Peyer's patch (tissue), 4 donors: ENCODE measurements at regions not wholly inside any gene's neighbourhood (a gene's known extent, or its start where the extent isn't known, plus 50 kb on each side); places are given as distances from the start of the nearest gene placed in this dataset.

Source experiments
- CTCF ChIP-seq, 6 experiments: fragments of 450-650 bp in 4 of 6; fragments of 200-600 bp in 2 of 6; sonication (generic) in 1 of 6; IDR thresholded peaks; one replicate each; pipeline ENCODE4 v1.5.1; 2017 to 2019; ENCODE audit warnings: antibody characterized with exemption in 6 of 6, mild to moderate bottlenecking in 3 of 6, moderate library complexity in 1 of 6
- POLR2A ChIP-seq, 2 donors: fragments of 450-650 bp; IDR thresholded peaks; one replicate each; pipeline ENCODE4 v1.5.1; 2017; ENCODE audit warnings: antibody characterized with exemption in 2 of 2, mild to moderate bottlenecking in 2 of 2, moderate library complexity in 2 of 2

GRCh38 chr6:71537717-71538116 is 249.1 kb downstream of the OGFRL1 start:
- no peak for TF ChIP-seq CTCF (IDR thresholded peaks at IDR 0.05)
- TF ChIP-seq POLR2A (IDR thresholded peaks at IDR 0.05): no peak
